ENCODE measurements at regions not wholly inside any gene's neighbourhood (a gene's known extent, or its start where the extent isn't known, plus 50 kb on each side); places are given as distances from the start of the nearest gene placed in this dataset.

DNA sequence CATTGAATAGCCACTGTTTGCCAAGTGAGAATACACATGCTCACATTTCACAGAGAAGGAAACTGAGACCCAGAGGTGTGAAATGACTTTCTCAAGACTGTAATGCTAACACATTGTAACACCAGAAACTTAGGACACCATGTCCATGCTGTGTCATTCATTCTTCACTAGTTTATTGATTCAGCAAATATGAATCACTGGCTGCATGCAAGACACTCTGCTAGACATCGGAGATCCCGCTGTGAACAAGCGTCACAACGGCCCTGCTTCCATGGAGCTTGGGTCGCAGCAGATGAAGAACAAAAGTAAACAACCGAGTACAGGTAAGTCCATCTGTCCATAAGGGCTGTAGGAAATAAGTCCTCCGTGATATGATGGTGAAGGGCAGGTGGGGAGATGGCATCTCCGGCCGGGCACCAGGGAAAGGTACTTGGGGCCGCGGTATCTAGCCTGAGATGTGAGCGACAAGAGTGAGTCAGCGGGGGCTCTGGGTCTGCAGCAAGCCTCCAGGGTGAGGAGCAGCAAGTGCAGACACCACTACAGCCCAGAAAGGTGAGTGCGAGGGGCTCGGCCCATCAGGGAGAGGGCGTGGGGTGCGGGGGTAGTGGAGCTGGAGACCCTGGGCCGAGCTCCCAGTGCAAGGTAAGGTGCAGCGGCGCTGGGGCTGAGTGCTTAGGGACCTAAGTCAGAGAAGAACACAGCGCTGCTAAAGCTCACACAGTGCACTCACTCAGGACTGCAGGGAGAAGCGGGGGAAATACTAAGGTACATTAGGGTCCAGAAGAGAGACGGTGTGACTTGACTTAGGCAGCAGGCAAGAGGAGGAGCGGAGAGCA lies 391.2 kb downstream of the FBXO15 start:
- peaks cover 0 to 13% of the 10 kb centered on the region in 2 experiments; a peak in 2 of 4 replicates for H3K9me3 ChIP-seq (ENCODE audit: control insufficient read depth in 1 of 2, insufficient read depth in 1 of 2, low read depth in 1 of 2, low read length in 2 of 2)
- CTCF ChIA-PET, result no interaction called here
- no TSS peak for BruUV-seq (replicated peaks)
- no peaks in the 10 kb centered on the region for H3K79me2 ChIP-seq (ENCODE audit: insufficient read depth, low read length)
- no peaks in the 10 kb centered on the region for H3K36me3 ChIP-seq (ENCODE audit: control insufficient read depth in 1 of 2, insufficient read depth in 2 of 2, low read length in 2 of 2)
- no peak overlapping the region for H3K4me2 ChIP-seq (ENCODE audit: low read length)
- POLR2A ChIA-PET, result no interaction called here
- TF ChIP-seq EGR1 (IDR thresholded peaks at IDR 0.05; ENCODE audit: low read depth), result no peak
- TF ChIP-seq, protein P1, sequence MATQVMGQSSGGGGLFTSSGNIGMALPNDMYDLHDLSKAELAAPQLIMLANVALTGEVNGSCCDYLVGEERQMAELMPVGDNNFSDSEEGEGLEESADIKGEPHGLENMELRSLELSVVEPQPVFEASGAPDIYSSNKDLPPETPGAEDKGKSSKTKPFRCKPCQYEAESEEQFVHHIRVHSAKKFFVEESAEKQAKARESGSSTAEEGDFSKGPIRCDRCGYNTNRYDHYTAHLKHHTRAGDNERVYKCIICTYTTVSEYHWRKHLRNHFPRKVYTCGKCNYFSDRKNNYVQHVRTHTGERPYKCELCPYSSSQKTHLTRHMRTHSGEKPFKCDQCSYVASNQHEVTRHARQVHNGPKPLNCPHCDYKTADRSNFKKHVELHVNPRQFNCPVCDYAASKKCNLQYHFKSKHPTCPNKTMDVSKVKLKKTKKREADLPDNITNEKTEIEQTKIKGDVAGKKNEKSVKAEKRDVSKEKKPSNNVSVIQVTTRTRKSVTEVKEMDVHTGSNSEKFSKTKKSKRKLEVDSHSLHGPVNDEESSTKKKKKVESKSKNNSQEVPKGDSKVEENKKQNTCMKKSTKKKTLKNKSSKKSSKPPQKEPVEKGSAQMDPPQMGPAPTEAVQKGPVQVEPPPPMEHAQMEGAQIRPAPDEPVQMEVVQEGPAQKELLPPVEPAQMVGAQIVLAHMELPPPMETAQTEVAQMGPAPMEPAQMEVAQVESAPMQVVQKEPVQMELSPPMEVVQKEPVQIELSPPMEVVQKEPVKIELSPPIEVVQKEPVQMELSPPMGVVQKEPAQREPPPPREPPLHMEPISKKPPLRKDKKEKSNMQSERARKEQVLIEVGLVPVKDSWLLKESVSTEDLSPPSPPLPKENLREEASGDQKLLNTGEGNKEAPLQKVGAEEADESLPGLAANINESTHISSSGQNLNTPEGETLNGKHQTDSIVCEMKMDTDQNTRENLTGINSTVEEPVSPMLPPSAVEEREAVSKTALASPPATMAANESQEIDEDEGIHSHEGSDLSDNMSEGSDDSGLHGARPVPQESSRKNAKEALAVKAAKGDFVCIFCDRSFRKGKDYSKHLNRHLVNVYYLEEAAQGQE (IDR thresholded peaks at IDR 0.05; ENCODE audit: low read depth), result no peak
- no peak for TF ChIP-seq RAD21 (IDR thresholded peaks at IDR 0.05; ENCODE audit: low read depth)
- TF ChIP-seq, protein P2, sequence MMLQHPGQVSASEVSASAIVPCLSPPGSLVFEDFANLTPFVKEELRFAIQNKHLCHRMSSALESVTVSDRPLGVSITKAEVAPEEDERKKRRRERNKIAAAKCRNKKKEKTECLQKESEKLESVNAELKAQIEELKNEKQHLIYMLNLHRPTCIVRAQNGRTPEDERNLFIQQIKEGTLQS (IDR thresholded peaks at IDR 0.05), result no peak
- TF ChIP-seq SP1 (IDR thresholded peaks at IDR 0.05; ENCODE audit: low read depth), result no peak
- TF ChIP-seq, protein P3, sequence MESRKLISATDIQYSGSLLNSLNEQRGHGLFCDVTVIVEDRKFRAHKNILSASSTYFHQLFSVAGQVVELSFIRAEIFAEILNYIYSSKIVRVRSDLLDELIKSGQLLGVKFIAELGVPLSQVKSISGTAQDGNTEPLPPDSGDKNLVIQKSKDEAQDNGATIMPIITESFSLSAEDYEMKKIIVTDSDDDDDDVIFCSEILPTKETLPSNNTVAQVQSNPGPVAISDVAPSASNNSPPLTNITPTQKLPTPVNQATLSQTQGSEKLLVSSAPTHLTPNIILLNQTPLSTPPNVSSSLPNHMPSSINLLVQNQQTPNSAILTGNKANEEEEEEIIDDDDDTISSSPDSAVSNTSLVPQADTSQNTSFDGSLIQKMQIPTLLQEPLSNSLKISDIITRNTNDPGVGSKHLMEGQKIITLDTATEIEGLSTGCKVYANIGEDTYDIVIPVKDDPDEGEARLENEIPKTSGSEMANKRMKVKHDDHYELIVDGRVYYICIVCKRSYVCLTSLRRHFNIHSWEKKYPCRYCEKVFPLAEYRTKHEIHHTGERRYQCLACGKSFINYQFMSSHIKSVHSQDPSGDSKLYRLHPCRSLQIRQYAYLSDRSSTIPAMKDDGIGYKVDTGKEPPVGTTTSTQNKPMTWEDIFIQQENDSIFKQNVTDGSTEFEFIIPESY (IDR thresholded peaks at IDR 0.05; ENCODE audit: extremely low read depth, insufficient replicate concordance, low read length), result no peak
- no peak for TF ChIP-seq FOSL1 (IDR thresholded peaks at IDR 0.05; ENCODE audit: low read depth)
- TF ChIP-seq EZH2phosphoT487 (IDR thresholded peaks at IDR 0.05; ENCODE audit: borderline replicate concordance), result no peak
- no peak for TF ChIP-seq CEBPB (IDR thresholded peaks at IDR 0.05; ENCODE audit: low read depth)
- no peak for TF ChIP-seq TCF7L2 (IDR thresholded peaks at IDR 0.05; ENCODE audit: borderline replicate concordance, extremely low read depth, insufficient read depth, insufficient read length)
- no peak overlapping the region for H3K27ac ChIP-seq (ENCODE audit: low read depth, low read length)
- RAD21 ChIA-PET (ENCODE audit: low non-redundant PET in 1 of 2, low total read pairs in 2 of 2, uncharacterized antibody in 2 of 2, unreplicated experiment in 2 of 2), result no interaction called here
- no peak overlapping the region for H2AFZ ChIP-seq (ENCODE audit: low read depth, low read length, poor library complexity, severe bottlenecking)
- ATAC-seq (no peak), DNase-seq (ENCODE audit: low read depth, low spot score) (no peak)
- no peaks in the 10 kb centered on the region for H3K27me3 ChIP-seq (ENCODE audit: insufficient read depth, low read length)
- no peaks in the 10 kb centered on the region for H3K9me2 ChIP-seq (ENCODE audit: insufficient read depth)
- no peaks in the 10 kb centered on the region for H4K20me1 ChIP-seq (ENCODE audit: insufficient read depth)
- no peak overlapping the region for H3K9ac ChIP-seq (ENCODE audit: low read length)
- H3K4me1 ChIP-seq (ENCODE audit: control insufficient read depth in 1 of 2, insufficient read depth in 2 of 2, low read length in 2 of 2), result no peaks in the 10 kb centered on the region
- intact Hi-C loops (cut with micrococcal nuclease), result no loop called here
- no peak overlapping the region for H3K4me3 ChIP-seq (replicated peaks in 1 of 2; ENCODE audit: low read depth in 1 of 2, low read length in 2 of 2)
